ENCODE measurements at regions not wholly inside any gene's neighbourhood (a gene's known extent, or its start where the extent isn't known, plus 50 kb on each side); places are given as distances from the start of the nearest gene placed in this dataset.

- no peak overlapping the region for H3K4ac ChIP-seq (ENCODE audit: low read length)
- no peak overlapping the region for H3K4me3 ChIP-seq (ENCODE audit: low read length in 2 of 2)
- H3K27ac ChIP-seq (replicated peaks; ENCODE audit: low read length): no peak overlapping the region
- H3K9me3 ChIP-seq (replicated peaks in 1 of 2; ENCODE audit: control insufficient read depth in 2 of 2, insufficient read depth in 1 of 2, low read depth in 1 of 2, low read length in 2 of 2): peaks cover 0 to 2% of the 10 kb centered on the region in 2 donors
- no peak overlapping the region for H3K18ac ChIP-seq (ENCODE audit: low read length)
- H3K9ac ChIP-seq (ENCODE audit: low read depth, low read length, poor library complexity): no peak overlapping the region
- no peak overlapping the region for H2AFZ ChIP-seq (ENCODE audit: low read length)
- no peak for DNase-seq (ENCODE audit: low spot score)
- no peaks in the 10 kb centered on the region for H3K79me1 ChIP-seq (ENCODE audit: low read depth, low read length)
- H2BK12ac ChIP-seq (ENCODE audit: low read length): no peak overlapping the region
- no peak overlapping the region for H4K91ac ChIP-seq (ENCODE audit: low read depth, low read length, poor library complexity)
- no peak overlapping the region for H4K8ac ChIP-seq (ENCODE audit: low read depth, low read length)
- peaks cover 7% of the 10 kb centered on the region in 2 donors for H3K4me1 ChIP-seq (ENCODE audit: control insufficient read depth in 2 of 2, insufficient read depth in 1 of 2, low read depth in 1 of 2, low read length in 2 of 2)
- H3K4me2 ChIP-seq (ENCODE audit: insufficient read depth, low read length, poor library complexity, severe bottlenecking): no peak overlapping the region
- H3K27me3 ChIP-seq (ENCODE audit: control insufficient read depth in 3 of 3, insufficient read depth in 3 of 3, low read depth in 1 of 3, low read length in 3 of 3): peaks cover 0 to 31% (median 3%) of the 10 kb centered on the region in 3 experiments
- H2BK120ac ChIP-seq (ENCODE audit: low read depth, low read length): no peak overlapping the region
- H3K23ac ChIP-seq (ENCODE audit: low read depth, low read length, poor library complexity): no peak overlapping the region
- no peak overlapping the region for H2AK5ac ChIP-seq (ENCODE audit: low read depth, low read length)
- H3K14ac ChIP-seq (ENCODE audit: low read length): no peak overlapping the region
- no peak overlapping the region for H2BK15ac ChIP-seq (ENCODE audit: low read length)
- H3K36me3 ChIP-seq (replicated peaks in 1 of 2; ENCODE audit: control insufficient read depth in 2 of 2, insufficient read depth in 2 of 2, low read length in 2 of 2): no peaks in the 10 kb centered on the region
- no peak overlapping the region for H2BK5ac ChIP-seq (ENCODE audit: low read length)
- no CpG with 5 or more reads among the region's 8 CpGs for WGBS, 2 donors (ENCODE audit: extremely low coverage in 2 of 2, insufficient read length in 2 of 2, insufficient replicate concordance in 1 of 2)
Measured at GRCh38 chr21:38909109-38909508, 103.4 kb downstream of the ETS2 start.

- no peak overlapping the region for H3K9ac ChIP-seq (ENCODE audit: low read depth, low read length, poor library complexity)
- no peak overlapping the region for H3K14ac ChIP-seq (ENCODE audit: low read length)
- H3K27me3 ChIP-seq (ENCODE audit: control insufficient read depth in 3 of 3, insufficient read depth in 3 of 3, low read depth in 1 of 3, low read length in 3 of 3): peaks cover 0 to 27% (median 1%) of the 10 kb centered on the region in 3 experiments
- no peak overlapping the region for H2BK120ac ChIP-seq (ENCODE audit: low read depth, low read length)
- no peaks in the 10 kb centered on the region for H3K79me1 ChIP-seq (ENCODE audit: low read depth, low read length)
- no peak overlapping the region for H3K23ac ChIP-seq (ENCODE audit: low read depth, low read length, poor library complexity)
- H3K27ac ChIP-seq (replicated peaks; ENCODE audit: low read length): no peak overlapping the region
- peaks cover 6% of the 10 kb centered on the region in 2 donors for H3K4me1 ChIP-seq (ENCODE audit: control insufficient read depth in 2 of 2, insufficient read depth in 1 of 2, low read depth in 1 of 2, low read length in 2 of 2)
- WGBS, 2 donors (ENCODE audit: extremely low coverage in 2 of 2, insufficient read length in 2 of 2, insufficient replicate concordance in 1 of 2): no CpG with 5 or more reads among the region's 4 CpGs
- H2BK15ac ChIP-seq (ENCODE audit: low read length): no peak overlapping the region
- no peak overlapping the region for H2BK12ac ChIP-seq (ENCODE audit: low read length)
- H2AFZ ChIP-seq (ENCODE audit: low read length): no peak overlapping the region
- H3K18ac ChIP-seq (ENCODE audit: low read length): no peak overlapping the region
- H2BK5ac ChIP-seq (ENCODE audit: low read length): no peak overlapping the region
- no peak overlapping the region for H3K4me3 ChIP-seq (ENCODE audit: low read length in 2 of 2)
- H3K36me3 ChIP-seq (replicated peaks in 1 of 2; ENCODE audit: control insufficient read depth in 2 of 2, insufficient read depth in 2 of 2, low read length in 2 of 2): no peaks in the 10 kb centered on the region
- H4K8ac ChIP-seq (ENCODE audit: low read depth, low read length): no peak overlapping the region
- no peak overlapping the region for H4K91ac ChIP-seq (ENCODE audit: low read depth, low read length, poor library complexity)
- H3K4ac ChIP-seq (ENCODE audit: low read length): no peak overlapping the region
- no peak for DNase-seq (ENCODE audit: low spot score)
- H3K9me3 ChIP-seq (replicated peaks in 1 of 2; ENCODE audit: control insufficient read depth in 2 of 2, insufficient read depth in 1 of 2, low read depth in 1 of 2, low read length in 2 of 2): no peaks in the 10 kb centered on the region
- no peak overlapping the region for H3K4me2 ChIP-seq (ENCODE audit: insufficient read depth, low read length, poor library complexity, severe bottlenecking)
- no peak overlapping the region for H2AK5ac ChIP-seq (ENCODE audit: low read depth, low read length)
Measured at GRCh38 chr21:38908537-38908936, 102.8 kb downstream of the ETS2 start.

- Histone ChIP-seq H3K4me3 (ENCODE audit: low read length in 2 of 2) (no peak overlapping the region), H2AK5ac (ENCODE audit: low read depth, low read length) (no peak overlapping the region), H3K9ac (ENCODE audit: low read depth, low read length, poor library complexity) (no peak overlapping the region), H2AFZ (ENCODE audit: low read length) (no peak overlapping the region), H3K9me3 (replicated peaks in 1 of 2; ENCODE audit: control insufficient read depth in 2 of 2, insufficient read depth in 1 of 2, low read depth in 1 of 2, low read length in 2 of 2) (peaks cover 0 to 8% of the 10 kb centered on the region in 2 donors), H3K23ac (ENCODE audit: low read depth, low read length, poor library complexity) (no peak overlapping the region), H3K14ac (ENCODE audit: low read length) (no peak overlapping the region), H3K18ac (ENCODE audit: low read length) (no peak overlapping the region), H2BK5ac (ENCODE audit: low read length) (no peak overlapping the region), H3K27ac (replicated peaks; ENCODE audit: low read length) (no peak overlapping the region), H3K79me1 (ENCODE audit: low read depth, low read length) (no peaks in the 10 kb centered on the region), H4K91ac (ENCODE audit: low read depth, low read length, poor library complexity) (no peak overlapping the region), H2BK120ac (ENCODE audit: low read depth, low read length) (no peak overlapping the region), H4K8ac (ENCODE audit: low read depth, low read length) (no peak overlapping the region), H3K4me2 (ENCODE audit: insufficient read depth, low read length, poor library complexity, severe bottlenecking) (no peak overlapping the region), H3K4me1 (ENCODE audit: control insufficient read depth in 2 of 2, insufficient read depth in 1 of 2, low read depth in 1 of 2, low read length in 2 of 2) (peaks cover 2 to 3% of the 10 kb centered on the region in 2 donors), H3K27me3 (ENCODE audit: control insufficient read depth in 3 of 3, insufficient read depth in 3 of 3, low read depth in 1 of 3, low read length in 3 of 3) (peaks cover 0 to 3% (median 0%) of the 10 kb centered on the region in 3 experiments), H2BK15ac (ENCODE audit: low read length) (no peak overlapping the region), H3K36me3 (replicated peaks in 1 of 2; ENCODE audit: control insufficient read depth in 2 of 2, insufficient read depth in 2 of 2, low read length in 2 of 2) (no peaks in the 10 kb centered on the region), H3K4ac (ENCODE audit: low read length) (no peak overlapping the region), H2BK12ac (ENCODE audit: low read length) (no peak overlapping the region)
- no peak for DNase-seq (ENCODE audit: low spot score)
- no CpG with 5 or more reads among the region's 8 CpGs for WGBS, 2 donors (ENCODE audit: extremely low coverage in 2 of 2, insufficient read length in 2 of 2, insufficient replicate concordance in 1 of 2)
Measured at GRCh38 chr21:38905752-38906151, 100.0 kb downstream of the ETS2 start.

GRCh38 chr21:38905328-38905727 lies 99.6 kb downstream of the ETS2 start:
- no peaks in the 10 kb centered on the region for H3K79me1 ChIP-seq (ENCODE audit: low read depth, low read length)
- peaks cover 0 to 8% of the 10 kb centered on the region in 2 donors for H3K9me3 ChIP-seq (replicated peaks in 1 of 2; ENCODE audit: control insufficient read depth in 2 of 2, insufficient read depth in 1 of 2, low read depth in 1 of 2, low read length in 2 of 2)
- WGBS, 2 donors (ENCODE audit: extremely low coverage in 2 of 2, insufficient read length in 2 of 2, insufficient replicate concordance in 1 of 2): no CpG with 5 or more reads among the region's 4 CpGs
- no peak overlapping the region for H4K8ac ChIP-seq (ENCODE audit: low read depth, low read length)
- H3K23ac ChIP-seq (ENCODE audit: low read depth, low read length, poor library complexity): no peak overlapping the region
- no peak overlapping the region for H2BK15ac ChIP-seq (ENCODE audit: low read length)
- no peak overlapping the region for H3K14ac ChIP-seq (ENCODE audit: low read length)
- no peak overlapping the region for H3K18ac ChIP-seq (ENCODE audit: low read length)
- no peak overlapping the region for H3K27ac ChIP-seq (replicated peaks; ENCODE audit: low read length)
- no peak overlapping the region for H2BK120ac ChIP-seq (ENCODE audit: low read depth, low read length)
- no peak overlapping the region for H3K4me3 ChIP-seq (ENCODE audit: low read length in 2 of 2)
- H3K27me3 ChIP-seq (ENCODE audit: control insufficient read depth in 3 of 3, insufficient read depth in 3 of 3, low read depth in 1 of 3, low read length in 3 of 3): peaks cover 0 to 3% (median 0%) of the 10 kb centered on the region in 3 experiments
- DNase-seq (ENCODE audit: low spot score): no peak
- no peak overlapping the region for H4K91ac ChIP-seq (ENCODE audit: low read depth, low read length, poor library complexity)
- no peak overlapping the region for H3K4ac ChIP-seq (ENCODE audit: low read length)
- H2BK12ac ChIP-seq (ENCODE audit: low read length): no peak overlapping the region
- no peaks in the 10 kb centered on the region for H3K36me3 ChIP-seq (replicated peaks in 1 of 2; ENCODE audit: control insufficient read depth in 2 of 2, insufficient read depth in 2 of 2, low read length in 2 of 2)
- peaks cover 2 to 3% of the 10 kb centered on the region in 2 donors for H3K4me1 ChIP-seq (ENCODE audit: control insufficient read depth in 2 of 2, insufficient read depth in 1 of 2, low read depth in 1 of 2, low read length in 2 of 2)
- no peak overlapping the region for H2AFZ ChIP-seq (ENCODE audit: low read length)
- no peak overlapping the region for H3K9ac ChIP-seq (ENCODE audit: low read depth, low read length, poor library complexity)
- H3K4me2 ChIP-seq (ENCODE audit: insufficient read depth, low read length, poor library complexity, severe bottlenecking): no peak overlapping the region
- no peak overlapping the region for H2AK5ac ChIP-seq (ENCODE audit: low read depth, low read length)
- no peak overlapping the region for H2BK5ac ChIP-seq (ENCODE audit: low read length)
